ENCODE measurements at regions not wholly inside any gene's neighbourhood (a gene's known extent, or its start where the extent isn't known, plus 50 kb on each side); places are given as distances from the start of the nearest gene placed in this dataset.
A peak's percentile ranks its signal among the peaks of the same experiment; 100 is the strongest.

GRCh38 chr2:39549000-39549399 is 111.9 kb upstream of the MAP4K3 start:
- CTCF ChIA-PET (ENCODE audit: low intra/inter-chr PET ratio, low total read pairs), result no interaction called here
- in situ Hi-C loops (cut with HindIII; ENCODE audit: extremely low pct_ligation_motif_present, low pct_unique_long_range_greater_than_20kb) (no loop called here), intact Hi-C loops (cut with micrococcal nuclease; ENCODE audit: unreplicated experiment) (no loop called here)
- peak overlapping the region; percentile 72 for H3K27ac ChIP-seq (ENCODE audit: extremely low read length, insufficient read depth, low read length)
- H3K4me2 ChIP-seq (ENCODE audit: low read depth, low read length), result no peak overlapping the region
- WGBS (ENCODE audit: low lambda C conversion rate), result 97% methylated on average over 1 of the region's 1 CpG
- FAIRE-seq (no peak), ATAC-seq (no peak), DNase-seq (ENCODE audit: low spot score) (no peak)
- POLR2A ChIA-PET, result interaction anchor here (1.0 to 3.1 kb wide), 3 partner anchors 8 to 32 kb away, joined by 3 to 31 read pairs (median 13); no protein-coding TSS in a partner anchor
- no TSS peak for BruUV-seq (replicated peaks)
- peaks cover 77% of the 10 kb centered on the region for H3K4me1 ChIP-seq (ENCODE audit: insufficient read depth, low read length)
- no peaks in the 10 kb centered on the region for H4K20me1 ChIP-seq (ENCODE audit: insufficient read depth, low read length)
- TF ChIP-seq ZNF569 (CRISPR knock-in tag; IDR thresholded peaks at IDR 0.05; ENCODE audit: borderline replicate concordance) (no peak), HOXA3 (CRISPR knock-in tag; IDR thresholded peaks at IDR 0.05) (no peak), TCF12 (IDR thresholded peaks at IDR 0.05) (no peak), TCF12 (CRISPR knock-in tag; IDR thresholded peaks at IDR 0.05) (no peak), ETS1 (CRISPR knock-in tag; IDR thresholded peaks at IDR 0.05) (no peak), NRL (CRISPR knock-in tag; IDR thresholded peaks at IDR 0.05; ENCODE audit: borderline replicate concordance) (no peak), HNRNPL (IDR thresholded peaks at IDR 0.05; ENCODE audit: low read depth, low read length) (no peak), HOMEZ (CRISPR knock-in tag; IDR thresholded peaks at IDR 0.05; ENCODE audit: low read depth) (0 out of 2 replicates have a peak, but pooled peaks have one; percentile 4), BRF2 (CRISPR knock-in tag; IDR thresholded peaks at IDR 0.05) (no peak), ZNF546 (CRISPR knock-in tag; conservative IDR thresholded peaks at IDR 0.05) (no peak), ZNF510 (CRISPR knock-in tag; IDR thresholded peaks at IDR 0.05; ENCODE audit: low read depth) (0 out of 2 replicates have a peak, but pooled peaks have one; percentile 12), PITX1 (CRISPR knock-in tag; IDR thresholded peaks at IDR 0.05) (no peak), AKAP8 (CRISPR knock-in tag; IDR thresholded peaks at IDR 0.05) (no peak), NFE2 (CRISPR knock-in tag; IDR thresholded peaks at IDR 0.05) (no peak), HBP1 (CRISPR knock-in tag; IDR thresholded peaks at IDR 0.05; ENCODE audit: low read depth) (no peak), JUN (CRISPR knock-in tag; IDR thresholded peaks at IDR 0.05) (no peak)
- no peaks in the 10 kb centered on the region for H3K79me2 ChIP-seq (ENCODE audit: insufficient read depth, low read length)
- no peaks in the 10 kb centered on the region for H3K27me3 ChIP-seq (ENCODE audit: control insufficient read depth in 1 of 2, insufficient read depth in 2 of 2, low read length in 2 of 2)
- no peak overlapping the region for H3K4me3 ChIP-seq (replicated peaks in 1 of 3; ENCODE audit: insufficient read depth in 1 of 3, low read depth in 2 of 3, low read length in 3 of 3)
- H3K9ac ChIP-seq (ENCODE audit: insufficient read depth, low read depth, low read length), result no peak overlapping the region
- H3K36me3 ChIP-seq (replicated peaks in 1 of 2; ENCODE audit: control insufficient read depth in 1 of 2, insufficient read depth in 2 of 2, low read length in 2 of 2), result no peaks in the 10 kb centered on the region
- H2AFZ ChIP-seq (ENCODE audit: low read length), result no peak overlapping the region
- H3K9me3 ChIP-seq (ENCODE audit: low read length), result peaks cover 12% of the 10 kb centered on the region
